T1000 (cell line): ENCODE measurements at regions not wholly inside any gene's neighbourhood (a gene's known extent, or its start where the extent isn't known, plus 50 kb on each side); places are given as distances from the start of the nearest gene placed in this dataset.
"Not testable (repeated sequence)": the region's sequence is repeated elsewhere in the genome, so short reads cannot be mapped to it uniquely, and the experiment has no call there.

Experiments used
- DNase-seq: peaks from one replicate; lab custom pipeline; 2025; ENCODE audit warnings: mixed read lengths; lab: John Stamatoyannopoulos, UW

GRCh38 chr4:137956256-137956655 is 285.9 kb downstream of the SLC7A11 start:
- DNase-seq = no peak

GRCh38 chr4:137955595-137955994 is 286.6 kb downstream of the SLC7A11 start:
- DNase-seq = no peak

GRCh38 chr4:137952116-137952515 is 290.0 kb downstream of the SLC7A11 start:
- no peak for DNase-seq

- no peak for DNase-seq
Observed at GRCh38 chr4:137950286-137950685, 291.9 kb downstream of the SLC7A11 start.

- no peak for DNase-seq
Observed at GRCh38 chr4:137949746-137950145, 292.4 kb downstream of the SLC7A11 start.

- DNase-seq = no peak
Observed at GRCh38 chr4:137946453-137947174, 295.5 kb downstream of the SLC7A11 start.

- DNase-seq = not testable (repeated sequence)
Observed at GRCh38 chr4:137942815-137943214, 299.3 kb downstream of the SLC7A11 start.

- DNase-seq = not testable (repeated sequence)
Observed at GRCh38 chr4:137942015-137942515, 300.1 kb downstream of the SLC7A11 start.

GRCh38 chr4:137934911-137935310 is 307.2 kb downstream of the SLC7A11 start:
- no peak for DNase-seq

- DNase-seq = no peak
Observed at GRCh38 chr4:137934046-137934445, 308.1 kb downstream of the SLC7A11 start.

GRCh38 chr4:137927972-137928371 is 314.2 kb downstream of the SLC7A11 start:
- DNase-seq = no peak

GRCh38 chr4:137923494-137923893 is 318.7 kb downstream of the SLC7A11 start:
- no peak for DNase-seq

GRCh38 chr4:137922721-137923120 is 319.4 kb downstream of the SLC7A11 start:
- DNase-seq = no peak

- DNase-seq = no peak
Observed at GRCh38 chr4:137909529-137910309, 332.4 kb downstream of the SLC7A11 start.

GRCh38 chr4:137905930-137906329 is 336.2 kb downstream of the SLC7A11 start:
- no peak for DNase-seq

- no peak for DNase-seq
Observed at GRCh38 chr4:137901114-137901513, 341.0 kb downstream of the SLC7A11 start.

GRCh38 chr4:137896221-137896737 is 345.9 kb downstream of the SLC7A11 start:
- DNase-seq = no peak

GRCh38 chr4:137895515-137895914 is 346.6 kb downstream of the SLC7A11 start:
- not testable (repeated sequence) for DNase-seq

GRCh38 chr4:137892134-137892533 is 350.0 kb downstream of the SLC7A11 start:
- no peak for DNase-seq

- DNase-seq = no peak
Observed at GRCh38 chr4:137890812-137891211, 351.3 kb downstream of the SLC7A11 start.

GRCh38 chr4:137881641-137882040 is 349.3 kb upstream of the PCDH18 start:
- DNase-seq = no peak

- not testable (repeated sequence) for DNase-seq
Observed at GRCh38 chr4:137868067-137868466, 335.8 kb upstream of the PCDH18 start.

- no peak for DNase-seq
Observed at GRCh38 chr4:137866671-137867070, 334.4 kb upstream of the PCDH18 start.
